ENCODE measurements at regions not wholly inside any gene's neighbourhood (a gene's known extent, or its start where the extent isn't known, plus 50 kb on each side); places are given as distances from the start of the nearest gene placed in this dataset.

GRCh38 chr14:30420515-30420914, 138.4 kb upstream of the G2E3 start:
- TF ChIP-seq, protein P1, sequence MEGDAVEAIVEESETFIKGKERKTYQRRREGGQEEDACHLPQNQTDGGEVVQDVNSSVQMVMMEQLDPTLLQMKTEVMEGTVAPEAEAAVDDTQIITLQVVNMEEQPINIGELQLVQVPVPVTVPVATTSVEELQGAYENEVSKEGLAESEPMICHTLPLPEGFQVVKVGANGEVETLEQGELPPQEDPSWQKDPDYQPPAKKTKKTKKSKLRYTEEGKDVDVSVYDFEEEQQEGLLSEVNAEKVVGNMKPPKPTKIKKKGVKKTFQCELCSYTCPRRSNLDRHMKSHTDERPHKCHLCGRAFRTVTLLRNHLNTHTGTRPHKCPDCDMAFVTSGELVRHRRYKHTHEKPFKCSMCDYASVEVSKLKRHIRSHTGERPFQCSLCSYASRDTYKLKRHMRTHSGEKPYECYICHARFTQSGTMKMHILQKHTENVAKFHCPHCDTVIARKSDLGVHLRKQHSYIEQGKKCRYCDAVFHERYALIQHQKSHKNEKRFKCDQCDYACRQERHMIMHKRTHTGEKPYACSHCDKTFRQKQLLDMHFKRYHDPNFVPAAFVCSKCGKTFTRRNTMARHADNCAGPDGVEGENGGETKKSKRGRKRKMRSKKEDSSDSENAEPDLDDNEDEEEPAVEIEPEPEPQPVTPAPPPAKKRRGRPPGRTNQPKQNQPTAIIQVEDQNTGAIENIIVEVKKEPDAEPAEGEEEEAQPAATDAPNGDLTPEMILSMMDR (conservative IDR thresholded peaks at IDR 0.05; ENCODE audit: low read depth in 2 of 2), result no peak
- TF ChIP-seq JUNB (IDR thresholded peaks at IDR 0.05; ENCODE audit: unreplicated experiment), result no peak
- no peak for TF ChIP-seq EZH2 (IDR thresholded peaks at IDR 0.05; ENCODE audit: low read depth, unreplicated experiment)
- no peak for TF ChIP-seq CREB1 (CRISPR knock-in tag; IDR thresholded peaks at IDR 0.05; ENCODE audit: low read depth)
- TF ChIP-seq STAT1 (IDR thresholded peaks at IDR 0.05; ENCODE audit: unreplicated experiment), result no peak
- TF ChIP-seq REST (IDR thresholded peaks at IDR 0.05; ENCODE audit: unreplicated experiment), result no peak
- TF ChIP-seq EZH2phosphoT487 (IDR thresholded peaks at IDR 0.05; ENCODE audit: unreplicated experiment), result no peak
- TF ChIP-seq ZNF114 (CRISPR knock-in tag; IDR thresholded peaks at IDR 0.05), result no peak
- no peak for TF ChIP-seq POLR2AphosphoS5 (IDR thresholded peaks at IDR 0.05; ENCODE audit: low read depth)
- TF ChIP-seq ETS1 (IDR thresholded peaks at IDR 0.05), result no peak

Data from GM23338 (cell line).